OCI-LY1 (cell line): ENCODE measurements at regions not wholly inside any gene's neighbourhood (a gene's known extent, or its start where the extent isn't known, plus 50 kb on each side); places are given as distances from the start of the nearest gene placed in this dataset.

Source experiments
- CTCF ChIP-seq: fragments of 200-600 bp; sonication (generic), shearing (Covaris generic); IDR thresholded peaks from 2 replicates; pipeline ENCODE4 v1.5.1; 2017; ENCODE audit warnings: mild to moderate bottlenecking, antibody characterized with exemption, low read length, moderate library complexity, mixed read lengths
- EZH2 ChIP-seq: fragments of 200-600 bp; sonication (generic), shearing (Covaris generic); IDR thresholded peaks from 2 replicates; pipeline ENCODE4 v1.8.0; 2017; ENCODE audit warnings: borderline replicate concordance, mixed run types, mild to moderate bottlenecking, antibody characterized with exemption, low read length, moderate library complexity, mixed read lengths

DNA sequence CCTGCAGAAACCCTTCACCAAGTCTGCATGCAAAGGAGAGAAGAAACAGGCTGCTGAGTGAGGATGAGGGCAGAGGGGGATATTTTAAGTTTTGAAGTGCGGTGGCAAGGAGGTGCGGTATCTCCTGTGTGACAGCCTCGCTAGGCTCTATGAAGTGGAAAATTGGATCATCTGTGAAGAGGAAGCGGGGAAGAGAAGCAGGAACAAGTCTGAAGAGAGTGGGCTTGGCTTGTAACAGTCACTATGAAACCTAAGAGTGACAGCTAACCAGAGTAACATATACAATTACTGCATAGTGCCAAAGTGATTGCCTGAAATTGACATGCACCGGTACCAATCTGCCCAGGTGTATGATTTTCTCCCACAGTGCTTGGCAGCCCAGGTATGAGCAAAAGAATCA lies 287.5 kb upstream of the KLF14 start:
- no peak for TF ChIP-seq CTCF
- no peak for TF ChIP-seq EZH2
